ENCODE measurements at regions not wholly inside any gene's neighbourhood (a gene's known extent, or its start where the extent isn't known, plus 50 kb on each side); places are given as distances from the start of the nearest gene placed in this dataset.
"Not testable (repeated sequence)": the region's sequence is repeated elsewhere in the genome, so short reads cannot be mapped to it uniquely, and the experiment has no call there.

DNA sequence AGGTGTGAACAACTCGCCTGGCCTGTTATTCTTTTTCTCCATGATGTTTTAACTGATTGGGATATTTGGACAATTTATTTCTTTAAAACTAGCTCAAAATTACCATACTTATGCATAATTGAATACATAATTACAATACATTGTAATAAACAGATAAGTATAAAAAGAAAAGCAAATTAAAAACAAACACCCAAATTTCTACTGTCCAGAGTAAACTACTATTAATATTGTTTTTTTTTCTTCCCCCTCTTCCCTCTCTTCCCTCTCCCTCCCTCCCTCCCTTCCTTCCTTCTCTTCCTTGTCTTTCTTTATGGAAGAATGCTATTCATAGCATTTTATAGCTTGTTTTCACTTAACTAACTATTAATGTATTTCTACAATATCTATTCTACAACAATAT, 117.7 kb upstream of the IVNS1ABP start:
- Histone ChIP-seq H3K4me1 (ENCODE audit: insufficient read depth, low read length) (no peaks in the 10 kb centered on the region), H3K27me3 (ENCODE audit: insufficient read depth, low read length) (no peaks in the 10 kb centered on the region), H3K36me3 (ENCODE audit: insufficient read depth, low read length) (no peaks in the 10 kb centered on the region), H2AFZ (ENCODE audit: low read depth, low read length) (no peak overlapping the region), H3K9me3 (ENCODE audit: low read length) (no peaks in the 10 kb centered on the region), H3K4me3 (ENCODE audit: low read length) (no peak overlapping the region)

DNA sequence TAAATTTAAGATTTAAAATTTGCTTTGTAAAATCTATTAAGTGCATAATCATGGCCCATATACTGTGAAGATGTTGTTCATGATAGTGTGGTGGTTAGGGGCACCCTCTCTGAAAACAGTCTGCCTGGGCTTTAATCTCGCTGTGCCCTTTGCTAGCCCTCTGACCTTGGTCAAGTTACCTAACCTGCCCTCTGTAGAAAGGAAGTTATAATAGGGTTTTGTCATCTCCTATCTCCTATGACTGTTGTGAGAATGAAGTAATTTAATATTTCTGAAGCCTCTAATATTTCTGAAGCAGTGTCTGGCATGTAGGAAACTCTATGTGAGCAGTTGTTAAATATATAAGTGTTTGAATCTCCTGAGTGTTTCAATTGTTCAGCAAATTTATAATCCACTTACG, 116.6 kb upstream of the IVNS1ABP start:
- no peaks in the 10 kb centered on the region for H3K27me3 ChIP-seq (ENCODE audit: insufficient read depth, low read length)
- no peak overlapping the region for H3K4me3 ChIP-seq (ENCODE audit: low read length)
- H2AFZ ChIP-seq (ENCODE audit: low read depth, low read length), result no peak overlapping the region
- H3K9me3 ChIP-seq (ENCODE audit: low read length), result no peaks in the 10 kb centered on the region
- no peaks in the 10 kb centered on the region for H3K36me3 ChIP-seq (ENCODE audit: insufficient read depth, low read length)
- H3K4me1 ChIP-seq (ENCODE audit: insufficient read depth, low read length), result no peaks in the 10 kb centered on the region

GRCh38 chr1:185432948-185433347, 115.9 kb upstream of the IVNS1ABP start:
- H2AFZ ChIP-seq (ENCODE audit: low read depth, low read length), result no peak overlapping the region
- H3K4me1 ChIP-seq (ENCODE audit: insufficient read depth, low read length), result no peaks in the 10 kb centered on the region
- H3K9me3 ChIP-seq (ENCODE audit: low read length), result no peaks in the 10 kb centered on the region
- H3K36me3 ChIP-seq (ENCODE audit: insufficient read depth, low read length), result no peaks in the 10 kb centered on the region
- H3K27me3 ChIP-seq (ENCODE audit: insufficient read depth, low read length), result no peaks in the 10 kb centered on the region
- no peak overlapping the region for H3K4me3 ChIP-seq (ENCODE audit: low read length)

DNA sequence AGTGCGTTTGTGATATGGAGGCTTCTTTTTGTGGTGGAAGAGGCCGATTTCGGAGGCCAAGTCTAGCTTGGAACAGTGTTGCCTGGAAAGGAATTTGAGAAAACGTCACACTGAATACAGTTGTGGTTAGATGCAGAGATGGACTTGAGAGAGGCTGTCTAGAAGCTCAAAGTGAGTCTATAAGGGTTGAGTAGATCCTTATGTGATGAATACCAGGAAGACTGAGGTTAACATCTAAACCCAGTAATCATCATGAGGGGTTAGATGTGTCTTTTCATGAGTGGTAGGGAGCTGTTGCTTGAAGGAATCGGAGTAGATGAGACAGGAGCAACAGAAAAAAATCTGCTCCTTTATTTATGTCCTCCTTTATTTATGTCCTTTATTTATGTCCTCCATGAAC, 114.6 kb upstream of the IVNS1ABP start:
- peaks cover 5% of the 10 kb centered on the region for H3K4me1 ChIP-seq (ENCODE audit: insufficient read depth, low read length)
- no peak overlapping the region for H2AFZ ChIP-seq (ENCODE audit: low read depth, low read length)
- H3K4me3 ChIP-seq (ENCODE audit: low read length), result no peak overlapping the region
- H3K27me3 ChIP-seq (ENCODE audit: insufficient read depth, low read length), result no peaks in the 10 kb centered on the region
- no peaks in the 10 kb centered on the region for H3K36me3 ChIP-seq (ENCODE audit: insufficient read depth, low read length)
- no peaks in the 10 kb centered on the region for H3K9me3 ChIP-seq (ENCODE audit: low read length)

- not testable (repeated sequence) for H3K27me3 ChIP-seq (ENCODE audit: insufficient read depth, low read length); H3K36me3 ChIP-seq (ENCODE audit: insufficient read depth, low read length); H2AFZ ChIP-seq (ENCODE audit: low read depth, low read length)
These were observed 112.6 kb upstream of the IVNS1ABP start for GRCh38 chr1:185429668-185430067.

GRCh38 chr1:185427776-185428175, 110.7 kb upstream of the IVNS1ABP start:
- Histone ChIP-seq H3K36me3 (ENCODE audit: insufficient read depth, low read length) (no peaks in the 10 kb centered on the region), H3K27me3 (ENCODE audit: insufficient read depth, low read length) (no peaks in the 10 kb centered on the region), H3K4me1 (ENCODE audit: insufficient read depth, low read length) (peaks cover 5% of the 10 kb centered on the region), H3K9me3 (ENCODE audit: low read length) (no peaks in the 10 kb centered on the region), H3K4me3 (ENCODE audit: low read length) (no peak overlapping the region), H2AFZ (ENCODE audit: low read depth, low read length) (no peak overlapping the region)

More at GRCh38 chr1:185429668-185430067, 112.6 kb upstream of the IVNS1ABP start:
- H3K4me1 ChIP-seq (ENCODE audit: insufficient read depth, low read length); H3K4me3 ChIP-seq (ENCODE audit: low read length); H3K9me3 ChIP-seq (ENCODE audit: low read length): not testable (repeated sequence)

DNA sequence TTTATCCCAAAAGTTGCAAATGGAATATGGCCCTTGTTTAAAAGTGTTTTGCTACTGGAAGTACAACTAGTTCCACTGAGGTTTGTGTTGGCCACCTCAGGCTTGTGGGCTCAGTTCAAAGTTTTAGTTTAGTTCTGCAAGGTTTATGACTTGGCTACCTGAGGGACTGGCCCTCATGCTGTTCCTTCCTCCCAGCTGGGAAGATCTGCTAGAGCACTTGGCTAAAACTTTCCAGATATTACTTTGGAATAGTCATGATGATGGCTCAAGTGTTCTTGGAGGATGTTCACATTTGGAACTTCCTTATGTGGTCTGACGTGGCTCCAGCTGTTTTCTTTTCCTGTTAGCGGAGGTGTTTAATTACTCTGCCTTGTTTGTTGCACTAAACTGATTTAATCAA, 110.2 kb upstream of the IVNS1ABP start:
- Histone ChIP-seq H2AFZ (ENCODE audit: low read depth, low read length) (no peak overlapping the region), H3K4me1 (ENCODE audit: insufficient read depth, low read length) (peaks cover 5% of the 10 kb centered on the region), H3K9me3 (ENCODE audit: low read length) (no peaks in the 10 kb centered on the region), H3K27me3 (ENCODE audit: insufficient read depth, low read length) (no peaks in the 10 kb centered on the region), H3K4me3 (ENCODE audit: low read length) (no peak overlapping the region), H3K36me3 (ENCODE audit: insufficient read depth, low read length) (no peaks in the 10 kb centered on the region)

DNA sequence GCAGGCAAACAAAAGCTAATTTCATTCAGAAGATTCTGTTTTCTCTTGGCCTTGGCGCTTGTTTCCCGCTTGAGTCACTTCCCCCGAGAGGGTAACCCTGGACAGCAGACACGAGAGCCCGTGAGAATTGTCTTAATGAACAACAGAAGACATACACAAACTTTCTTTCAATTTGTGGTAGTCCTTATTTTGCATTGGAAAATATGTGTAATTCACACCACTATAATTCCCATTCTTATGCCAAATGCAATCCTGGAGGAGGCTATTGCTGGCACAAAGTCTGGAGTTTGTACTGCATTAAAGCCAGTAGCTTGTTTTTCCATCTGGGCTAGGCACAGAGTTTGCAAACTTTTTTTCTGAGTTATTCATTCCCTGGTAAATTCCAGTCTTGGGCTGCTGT, 109.8 kb upstream of the IVNS1ABP start:
- H3K4me1 ChIP-seq (ENCODE audit: insufficient read depth, low read length), result peaks cover 5% of the 10 kb centered on the region
- no peak overlapping the region for H2AFZ ChIP-seq (ENCODE audit: low read depth, low read length)
- H3K4me3 ChIP-seq (ENCODE audit: low read length), result no peak overlapping the region
- H3K9me3 ChIP-seq (ENCODE audit: low read length), result no peaks in the 10 kb centered on the region
- no peaks in the 10 kb centered on the region for H3K36me3 ChIP-seq (ENCODE audit: insufficient read depth, low read length)
- no peaks in the 10 kb centered on the region for H3K27me3 ChIP-seq (ENCODE audit: insufficient read depth, low read length)

GRCh38 chr1:185425163-185425562, 108.1 kb upstream of the IVNS1ABP start:
- H3K4me3 ChIP-seq (ENCODE audit: low read length), result no peak overlapping the region
- no peaks in the 10 kb centered on the region for H3K36me3 ChIP-seq (ENCODE audit: insufficient read depth, low read length)
- no peaks in the 10 kb centered on the region for H3K27me3 ChIP-seq (ENCODE audit: insufficient read depth, low read length)
- no peak overlapping the region for H2AFZ ChIP-seq (ENCODE audit: low read depth, low read length)
- peaks cover 5% of the 10 kb centered on the region for H3K4me1 ChIP-seq (ENCODE audit: insufficient read depth, low read length)
- no peaks in the 10 kb centered on the region for H3K9me3 ChIP-seq (ENCODE audit: low read length)

GRCh38 chr1:185421485-185422107, 104.6 kb upstream of the IVNS1ABP start:
- Histone ChIP-seq H3K27me3 (ENCODE audit: insufficient read depth, low read length) (no peaks in the 10 kb centered on the region), H2AFZ (ENCODE audit: low read depth, low read length) (no peak overlapping the region), H3K4me1 (ENCODE audit: insufficient read depth, low read length) (no peaks in the 10 kb centered on the region), H3K4me3 (ENCODE audit: low read length) (no peak overlapping the region), H3K36me3 (ENCODE audit: insufficient read depth, low read length) (no peaks in the 10 kb centered on the region), H3K9me3 (ENCODE audit: low read length) (no peaks in the 10 kb centered on the region)

GRCh38 chr1:185420588-185421081, 103.6 kb upstream of the IVNS1ABP start:
- Histone ChIP-seq H3K27me3 (ENCODE audit: insufficient read depth, low read length) (no peaks in the 10 kb centered on the region), H3K4me1 (ENCODE audit: insufficient read depth, low read length) (no peaks in the 10 kb centered on the region), H2AFZ (ENCODE audit: low read depth, low read length) (no peak overlapping the region), H3K4me3 (ENCODE audit: low read length) (no peak overlapping the region), H3K36me3 (ENCODE audit: insufficient read depth, low read length) (no peaks in the 10 kb centered on the region), H3K9me3 (ENCODE audit: low read length) (no peaks in the 10 kb centered on the region)

GRCh38 chr1:185419718-185420117, 102.7 kb upstream of the IVNS1ABP start:
- no peaks in the 10 kb centered on the region for H3K36me3 ChIP-seq (ENCODE audit: insufficient read depth, low read length)
- no peaks in the 10 kb centered on the region for H3K4me1 ChIP-seq (ENCODE audit: insufficient read depth, low read length)
- H3K4me3 ChIP-seq (ENCODE audit: low read length), result no peak overlapping the region
- H2AFZ ChIP-seq (ENCODE audit: low read depth, low read length), result no peak overlapping the region
- no peaks in the 10 kb centered on the region for H3K9me3 ChIP-seq (ENCODE audit: low read length)
- no peaks in the 10 kb centered on the region for H3K27me3 ChIP-seq (ENCODE audit: insufficient read depth, low read length)

- H3K9me3 ChIP-seq (ENCODE audit: low read length), result no peaks in the 10 kb centered on the region
- H3K27me3 ChIP-seq (ENCODE audit: insufficient read depth, low read length), result no peaks in the 10 kb centered on the region
- H3K4me1 ChIP-seq (ENCODE audit: insufficient read depth, low read length), result no peaks in the 10 kb centered on the region
- no peak overlapping the region for H3K4me3 ChIP-seq (ENCODE audit: low read length)
- no peaks in the 10 kb centered on the region for H3K36me3 ChIP-seq (ENCODE audit: insufficient read depth, low read length)
- H2AFZ ChIP-seq (ENCODE audit: low read depth, low read length), result no peak overlapping the region
These were observed 101.4 kb upstream of the IVNS1ABP start for GRCh38 chr1:185418472-185418871.

Measured in neuron (in vitro differentiated cells).